GM19035 (cell line): ENCODE measurements at regions not wholly inside any gene's neighbourhood (a gene's known extent, or its start where the extent isn't known, plus 50 kb on each side); places are given as distances from the start of the nearest gene placed in this dataset.

Source experiments
- ATAC-seq: cut with Tn5 transposase; IDR thresholded peaks from one replicate; pipeline ENCODE4 v1.9.1; 2021; ENCODE audit not compliant: unreplicated experiment

GRCh38 chr6:91447081-91447480, 860.2 kb upstream of the MAP3K7 start:
- no peak for ATAC-seq

- ATAC-seq: no peak
Measured at GRCh38 chr6:91443405-91443804, 856.5 kb upstream of the MAP3K7 start.

DNA sequence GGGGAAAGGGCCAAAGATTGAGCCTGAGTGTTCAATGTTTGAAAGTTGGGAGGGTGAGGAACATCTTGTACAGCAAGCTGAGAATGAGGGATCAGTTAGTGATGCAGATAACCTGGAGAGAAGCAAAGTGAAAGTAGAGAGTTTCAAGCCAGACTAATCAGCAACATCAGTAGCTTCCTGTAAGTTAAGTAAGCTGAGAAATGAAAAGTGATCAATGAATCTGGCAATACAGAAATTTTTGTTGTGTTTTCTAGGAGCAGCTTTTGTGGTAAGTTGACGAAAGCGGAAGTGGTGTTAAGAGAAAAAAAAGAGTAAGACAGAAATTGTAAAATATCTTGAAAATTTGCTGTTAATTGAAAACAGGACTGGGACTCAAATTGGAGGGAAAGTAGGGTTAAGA, 855.5 kb upstream of the MAP3K7 start:
- no peak for ATAC-seq

DNA sequence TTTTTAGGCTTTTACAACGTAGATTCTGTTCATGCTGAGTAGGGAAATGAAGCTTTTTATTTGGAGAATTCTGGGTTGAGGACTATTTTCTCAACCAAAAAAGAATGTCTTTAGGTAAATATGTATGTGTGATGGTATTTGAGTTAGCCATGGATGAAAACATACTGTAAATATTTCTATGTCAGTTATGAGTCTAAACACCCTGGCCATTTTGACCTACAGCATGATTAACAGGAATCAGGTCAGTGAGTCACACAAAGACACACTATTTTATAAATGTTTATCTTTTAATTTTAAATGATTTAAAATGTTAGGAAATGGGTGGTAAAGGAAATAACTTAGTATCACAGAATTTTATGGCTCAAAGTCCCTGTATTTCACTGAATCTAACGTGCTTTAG, 851.7 kb upstream of the MAP3K7 start:
- no peak for ATAC-seq

GRCh38 chr6:91437315-91437729, 850.5 kb upstream of the MAP3K7 start:
- ATAC-seq: no peak

- no peak for ATAC-seq
Measured at GRCh38 chr6:91436448-91436847, 849.6 kb upstream of the MAP3K7 start.

DNA sequence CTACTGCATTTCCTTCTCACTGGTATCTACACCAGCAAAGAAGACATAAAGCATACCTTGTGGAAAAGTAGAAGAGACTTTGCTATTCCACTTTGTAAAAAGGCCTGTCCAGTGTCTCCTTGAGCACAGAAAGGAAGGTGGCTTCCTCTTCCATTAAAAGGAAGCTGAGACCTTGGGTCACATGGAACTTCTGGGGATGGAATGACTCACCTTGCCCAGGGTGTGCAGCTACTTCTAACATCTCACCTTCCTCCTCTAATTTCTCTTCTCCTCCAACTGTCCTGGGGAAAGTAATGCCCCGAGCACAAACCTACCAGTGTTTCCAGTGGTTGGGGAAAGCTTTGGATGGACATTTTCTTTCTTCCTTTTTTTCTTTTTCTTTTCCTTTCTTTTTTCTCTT, 848.8 kb upstream of the MAP3K7 start:
- no peak for ATAC-seq

DNA sequence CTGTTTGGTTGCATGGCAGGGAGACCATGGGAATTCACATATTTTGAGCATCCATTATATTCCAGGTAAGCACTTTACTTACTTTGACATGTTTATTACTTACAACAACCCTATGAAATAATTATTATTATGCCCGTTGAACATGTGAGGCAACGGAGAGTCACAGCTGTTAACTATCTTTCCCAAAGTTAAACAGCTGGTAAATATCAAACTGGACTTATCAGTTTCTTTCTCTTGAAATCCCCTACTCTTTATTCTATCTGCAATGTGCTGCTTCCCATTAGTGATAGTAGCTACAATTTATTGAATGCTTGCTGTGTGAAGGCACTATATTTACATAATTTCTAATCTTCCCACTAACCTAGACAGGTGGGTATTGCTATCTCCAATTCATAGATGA, 847.7 kb upstream of the MAP3K7 start:
- ATAC-seq: no peak

- ATAC-seq: no peak
Measured at GRCh38 chr6:91433660-91434534, 847.0 kb upstream of the MAP3K7 start.

- no peak for ATAC-seq
Measured at GRCh38 chr6:91428953-91429560, 842.2 kb upstream of the MAP3K7 start.

GRCh38 chr6:91428296-91428695, 841.4 kb upstream of the MAP3K7 start:
- no peak for ATAC-seq

- ATAC-seq: no peak
Measured at GRCh38 chr6:91420243-91420642, 833.4 kb upstream of the MAP3K7 start.

DNA sequence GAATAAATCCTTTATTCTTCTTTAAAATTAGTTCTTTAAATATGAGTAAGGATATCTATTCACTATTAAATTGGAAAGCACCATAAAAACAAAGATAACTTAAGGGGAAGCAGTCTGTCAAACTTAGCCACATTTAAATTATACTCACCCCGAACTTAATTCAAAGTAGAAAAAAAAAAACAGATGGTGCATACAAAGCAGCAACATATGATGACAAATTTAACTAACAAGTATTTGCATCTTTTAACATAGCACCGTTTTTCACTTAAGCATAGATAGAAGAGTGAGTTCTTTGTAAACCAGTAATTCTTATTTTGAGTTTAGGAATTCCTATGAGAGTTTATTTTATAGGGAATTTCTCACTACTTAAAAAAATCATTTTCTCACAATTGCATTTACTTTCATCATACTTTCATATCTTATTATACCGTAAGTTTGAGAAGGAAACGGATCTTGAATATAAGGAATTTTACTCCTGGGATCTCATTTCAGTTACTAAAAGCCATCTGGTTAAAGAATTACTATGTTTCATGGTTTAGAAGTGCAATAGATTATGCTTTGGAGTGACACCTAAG, 828.2 kb upstream of the MAP3K7 start:
- no peak for ATAC-seq

GRCh38 chr6:91412532-91412931, 825.7 kb upstream of the MAP3K7 start:
- no peak for ATAC-seq

DNA sequence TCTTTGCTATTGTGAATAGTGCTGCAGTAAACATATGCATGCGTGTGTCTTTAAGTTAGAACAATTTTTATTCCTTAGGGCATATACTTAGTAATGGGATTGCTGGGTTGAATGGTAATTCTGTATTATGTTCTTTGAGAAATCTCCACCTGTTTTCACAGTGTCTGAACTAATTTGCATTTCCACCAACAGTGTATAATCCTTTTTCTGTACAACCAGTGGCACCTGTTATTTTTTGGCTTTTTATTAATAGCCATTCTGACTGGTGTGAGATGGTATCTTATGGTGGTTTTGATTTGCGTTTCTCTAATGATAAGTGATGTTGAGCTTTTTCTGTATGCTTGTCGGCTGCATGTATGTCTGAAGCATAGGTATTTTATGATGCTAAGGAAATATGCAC, 820.8 kb upstream of the MAP3K7 start:
- ATAC-seq: no peak

DNA sequence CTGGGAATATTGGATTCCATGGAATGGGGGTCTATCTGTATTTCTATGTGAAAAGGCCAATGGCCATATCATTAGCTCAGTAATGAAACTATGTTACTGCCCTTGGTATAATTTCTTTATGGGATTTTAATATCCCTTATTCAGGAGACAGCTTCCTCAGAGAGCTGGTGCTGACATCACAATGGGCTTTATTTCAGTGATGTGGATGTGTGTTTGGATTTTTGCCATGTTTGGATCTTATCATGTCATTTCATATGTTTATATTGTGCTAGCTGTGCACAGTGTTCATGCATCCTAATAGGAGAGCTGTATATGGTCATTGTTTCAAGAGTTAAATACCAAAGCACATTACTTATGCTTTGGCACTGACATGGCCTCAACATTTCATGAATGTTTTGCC, 806.1 kb upstream of the MAP3K7 start:
- no peak for ATAC-seq

GRCh38 chr6:91387290-91388059, 800.6 kb upstream of the MAP3K7 start:
- ATAC-seq: no peak

DNA sequence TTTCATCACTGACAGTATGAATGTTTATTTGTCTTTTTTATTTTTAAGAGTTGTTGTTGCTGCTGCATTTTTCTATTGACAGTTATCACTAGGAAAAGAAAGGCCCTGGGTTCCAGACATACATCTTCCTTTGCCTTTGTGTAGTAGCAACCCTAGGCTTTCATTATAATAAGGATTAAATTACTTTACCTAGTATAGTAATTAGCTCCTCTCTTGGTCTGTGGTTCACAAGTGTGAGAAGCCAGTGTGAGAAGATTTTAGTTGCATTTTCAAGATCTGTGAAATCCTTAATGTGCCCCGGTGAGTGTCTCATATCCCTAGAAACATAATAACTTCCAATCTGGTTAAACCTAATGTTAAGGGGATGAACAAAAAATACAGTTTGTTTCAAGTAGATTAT, 799.3 kb upstream of the MAP3K7 start:
- no peak for ATAC-seq

GRCh38 chr6:91383207-91383606, 796.3 kb upstream of the MAP3K7 start:
- no peak for ATAC-seq

DNA sequence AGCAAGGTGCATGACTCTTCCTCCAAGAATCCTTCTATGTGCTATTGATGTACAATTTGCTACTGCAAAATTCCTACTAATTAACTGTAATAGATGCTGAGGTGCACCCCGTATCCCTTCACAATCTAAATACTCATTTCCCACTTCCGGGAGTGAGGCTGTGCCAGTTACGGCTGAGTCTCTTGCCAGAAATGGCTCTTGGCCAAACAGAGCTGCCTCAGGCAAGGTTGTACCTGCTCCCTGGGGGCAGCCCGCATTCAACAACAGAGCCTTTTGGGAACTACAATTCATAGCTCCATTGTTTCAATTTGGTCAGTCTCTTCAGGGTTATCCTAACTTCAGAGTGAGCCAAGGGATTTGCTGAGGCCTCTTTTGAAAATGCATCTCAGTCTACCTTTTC, 789.8 kb upstream of the MAP3K7 start:
- ATAC-seq: no peak

GRCh38 chr6:91366781-91367180, 779.9 kb upstream of the MAP3K7 start:
- ATAC-seq: no peak

GRCh38 chr6:91358986-91359385, 772.1 kb upstream of the MAP3K7 start:
- no peak for ATAC-seq
